Lower lobe of right lung (tissue), 2 donors: ENCODE measurements at regions not wholly inside any gene's neighbourhood (a gene's known extent, or its start where the extent isn't known, plus 50 kb on each side); places are given as distances from the start of the nearest gene placed in this dataset.

Experiments used
- ATAC-seq, 2 donors: fragments of 200-7000 bp; cut with Tn5 transposase; one replicate each; pipeline ENCODE4 v1.9.1; 2020 to 2022; ENCODE audit warnings: mild to moderate bottlenecking in 2 of 2, moderate library complexity in 2 of 2
- DNase-seq: peaks from one replicate; pipeline ENCODE4 v3.0.0-alpha.2; 2020
- H3K27ac ChIP-seq: fragments of 200-600 bp; one replicate; pipeline ENCODE4 v1.8.0; 2022
- H3K27me3 ChIP-seq: fragments of 200-600 bp; one replicate; pipeline ENCODE4 v1.8.0; 2022; ENCODE audit warnings: low read depth
- H3K36me3 ChIP-seq: fragments of 200-600 bp; one replicate; pipeline ENCODE4 v1.8.0; 2022; ENCODE audit warnings: mild to moderate bottlenecking
- H3K4me1 ChIP-seq: fragments of 200-600 bp; one replicate; pipeline ENCODE4 v1.8.0; 2022
- H3K4me3 ChIP-seq: fragments of 200-600 bp; one replicate; pipeline ENCODE4 v1.8.0; 2022; ENCODE audit warnings: mild to moderate bottlenecking
- H3K9me3 ChIP-seq: fragments of 200-600 bp; one replicate; pipeline ENCODE4 v1.8.0; 2022
- intact Hi-C: fragments of 100-400 bp; cut with DNase I; formaldehyde crosslinking; loops from one replicate; pipeline ENCODE4 v1.11.0; 2022
- TF ChIP-seq, protein P1 (sequence below): fragments of 200-600 bp; IDR thresholded peaks from one replicate; pipeline ENCODE4 v1.8.0; 2022; ENCODE audit warnings: antibody characterized with exemption, mild to moderate bottlenecking
- donor health status: DM: no; HTN: yes; CAD: no; lungs with severe emphysema.

DNA sequence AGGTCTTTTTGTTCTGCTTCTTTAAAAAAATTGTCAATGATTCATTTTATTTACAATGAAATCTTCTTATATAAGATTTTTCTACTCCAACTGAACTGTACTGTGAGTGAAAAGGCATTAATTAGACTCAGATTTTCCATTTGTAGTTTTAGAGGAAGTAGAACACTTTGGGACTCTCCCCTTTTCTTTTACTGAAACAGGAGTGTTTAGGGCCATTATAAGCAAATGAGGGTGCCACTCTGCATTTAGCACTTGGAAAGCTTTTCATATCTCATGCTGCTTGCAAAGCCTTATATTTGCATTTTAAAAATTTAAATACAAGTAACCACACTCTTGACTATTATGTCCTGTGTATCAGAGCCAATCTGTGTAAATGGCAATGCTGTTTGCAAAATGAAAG lies 584.3 kb downstream of the KLHL13 start:
- Histone ChIP-seq H3K4me1 (no peaks in the 10 kb centered on the region), H3K27me3 (no peaks in the 10 kb centered on the region), H3K9me3 (no peaks in the 10 kb centered on the region), H3K36me3 (no peaks in the 10 kb centered on the region), H3K4me3 (no peak overlapping the region), H3K27ac (no peak overlapping the region)
- intact Hi-C loops, result no loop called here
- DNase-seq, result no peak
- TF ChIP-seq, protein P1, sequence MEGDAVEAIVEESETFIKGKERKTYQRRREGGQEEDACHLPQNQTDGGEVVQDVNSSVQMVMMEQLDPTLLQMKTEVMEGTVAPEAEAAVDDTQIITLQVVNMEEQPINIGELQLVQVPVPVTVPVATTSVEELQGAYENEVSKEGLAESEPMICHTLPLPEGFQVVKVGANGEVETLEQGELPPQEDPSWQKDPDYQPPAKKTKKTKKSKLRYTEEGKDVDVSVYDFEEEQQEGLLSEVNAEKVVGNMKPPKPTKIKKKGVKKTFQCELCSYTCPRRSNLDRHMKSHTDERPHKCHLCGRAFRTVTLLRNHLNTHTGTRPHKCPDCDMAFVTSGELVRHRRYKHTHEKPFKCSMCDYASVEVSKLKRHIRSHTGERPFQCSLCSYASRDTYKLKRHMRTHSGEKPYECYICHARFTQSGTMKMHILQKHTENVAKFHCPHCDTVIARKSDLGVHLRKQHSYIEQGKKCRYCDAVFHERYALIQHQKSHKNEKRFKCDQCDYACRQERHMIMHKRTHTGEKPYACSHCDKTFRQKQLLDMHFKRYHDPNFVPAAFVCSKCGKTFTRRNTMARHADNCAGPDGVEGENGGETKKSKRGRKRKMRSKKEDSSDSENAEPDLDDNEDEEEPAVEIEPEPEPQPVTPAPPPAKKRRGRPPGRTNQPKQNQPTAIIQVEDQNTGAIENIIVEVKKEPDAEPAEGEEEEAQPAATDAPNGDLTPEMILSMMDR, result no peak
- ATAC-seq, result no peak

DNA sequence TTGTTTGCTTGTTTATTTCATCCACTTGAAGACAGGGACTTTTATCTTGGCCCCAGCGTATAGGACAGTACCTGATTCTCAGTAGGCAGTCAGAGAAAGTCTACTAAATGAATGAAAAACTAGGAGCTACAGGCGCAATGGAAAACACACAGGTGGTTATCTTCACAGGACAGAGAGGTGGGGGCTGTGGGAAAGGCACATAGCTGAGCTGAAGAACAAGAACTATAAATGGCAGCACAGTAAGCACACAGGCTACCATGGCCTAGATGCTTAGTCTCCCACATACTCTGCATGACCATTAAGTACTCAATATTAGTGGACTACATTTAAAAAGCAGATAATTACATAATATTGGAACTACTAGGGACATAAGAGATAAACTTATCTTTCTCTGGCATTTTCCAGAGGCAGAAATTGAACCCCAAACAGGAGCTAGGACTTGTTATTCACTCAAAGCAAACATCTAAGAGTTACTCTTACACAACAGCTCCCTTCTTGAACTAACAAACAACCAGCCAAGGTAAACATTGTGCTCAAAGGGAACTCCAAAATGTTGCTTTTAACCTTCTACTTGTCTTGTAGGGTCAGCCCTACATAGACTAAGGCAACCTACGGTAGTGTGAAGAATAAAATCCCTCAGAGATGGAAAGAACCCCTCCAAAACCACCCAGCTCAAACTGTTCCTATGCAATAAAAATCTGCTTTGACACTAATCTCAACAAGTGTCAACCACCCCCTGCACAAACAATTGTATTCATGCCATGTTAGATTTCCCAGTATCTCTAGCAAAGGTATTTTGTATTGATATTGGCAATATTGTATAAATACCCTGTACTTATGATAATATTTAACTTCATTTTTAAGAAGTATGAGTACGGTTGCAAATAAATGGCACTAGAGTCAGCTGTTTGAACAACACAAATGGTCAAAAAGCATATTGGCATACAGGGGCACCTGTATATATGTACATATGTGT lies 593.6 kb downstream of the KLHL13 start:
- TF ChIP-seq, protein P1, result no peak
- H3K36me3 ChIP-seq, result no peaks in the 10 kb centered on the region
- DNase-seq (no peak), ATAC-seq (peak in 1 of 2 donors; percentile 24)
- no peak overlapping the region for H3K27ac ChIP-seq
- no peaks in the 10 kb centered on the region for H3K9me3 ChIP-seq
- no peak overlapping the region for H3K4me3 ChIP-seq
- no peaks in the 10 kb centered on the region for H3K4me1 ChIP-seq
- no peaks in the 10 kb centered on the region for H3K27me3 ChIP-seq
- intact Hi-C loops, result no loop called here

DNA sequence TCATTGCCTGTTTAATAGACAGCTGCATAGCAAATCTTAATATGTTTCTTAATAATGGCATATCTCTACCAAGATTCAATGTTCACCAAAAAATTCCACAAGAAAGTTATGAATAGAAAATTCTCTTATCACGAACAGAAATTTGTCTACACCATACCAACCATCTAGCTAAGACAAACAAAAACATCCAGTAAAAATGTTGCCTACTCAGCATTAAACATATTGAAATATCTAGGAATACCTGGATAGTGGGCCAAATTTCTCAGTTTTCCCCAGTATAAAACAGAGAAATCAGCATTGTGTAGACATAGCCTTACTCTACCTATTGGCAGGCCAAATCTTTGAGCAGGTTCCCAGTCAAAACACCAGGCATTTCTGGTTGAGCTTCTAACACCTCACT lies 598.6 kb downstream of the KLHL13 start:
- DNase-seq (no peak), ATAC-seq (no peak)
- no peaks in the 10 kb centered on the region for H3K4me1 ChIP-seq
- H3K9me3 ChIP-seq, result no peaks in the 10 kb centered on the region
- TF ChIP-seq, protein P1, result no peak
- H3K27ac ChIP-seq, result no peak overlapping the region
- no peaks in the 10 kb centered on the region for H3K27me3 ChIP-seq
- no peak overlapping the region for H3K4me3 ChIP-seq
- intact Hi-C loops, result no loop called here
- no peaks in the 10 kb centered on the region for H3K36me3 ChIP-seq

DNA sequence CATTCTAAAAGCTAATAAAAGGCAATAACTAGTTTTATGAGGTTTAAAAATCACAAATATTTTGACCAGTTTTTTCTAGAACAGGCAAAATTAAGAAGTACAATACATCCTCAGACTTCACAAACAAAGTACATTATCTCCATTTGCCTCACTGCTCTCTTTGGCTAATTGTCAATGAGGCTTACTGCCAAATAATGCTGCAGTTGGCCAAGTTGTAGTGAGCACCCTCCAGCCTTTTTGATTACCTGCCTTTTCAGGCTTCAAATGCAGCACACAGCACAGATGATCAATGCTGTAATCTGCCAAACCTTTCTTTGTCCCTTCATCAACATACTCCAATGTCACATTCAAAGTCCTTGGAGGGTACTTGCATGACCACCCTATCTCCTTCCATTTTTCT lies 605.2 kb downstream of the KLHL13 start:
- no peaks in the 10 kb centered on the region for H3K4me1 ChIP-seq
- intact Hi-C loops, result no loop called here
- H3K27ac ChIP-seq, result no peak overlapping the region
- TF ChIP-seq, protein P1, result no peak
- DNase-seq (no peak), ATAC-seq (no peak)
- no peaks in the 10 kb centered on the region for H3K27me3 ChIP-seq
- no peak overlapping the region for H3K4me3 ChIP-seq
- H3K9me3 ChIP-seq, result no peaks in the 10 kb centered on the region
- no peaks in the 10 kb centered on the region for H3K36me3 ChIP-seq

DNA sequence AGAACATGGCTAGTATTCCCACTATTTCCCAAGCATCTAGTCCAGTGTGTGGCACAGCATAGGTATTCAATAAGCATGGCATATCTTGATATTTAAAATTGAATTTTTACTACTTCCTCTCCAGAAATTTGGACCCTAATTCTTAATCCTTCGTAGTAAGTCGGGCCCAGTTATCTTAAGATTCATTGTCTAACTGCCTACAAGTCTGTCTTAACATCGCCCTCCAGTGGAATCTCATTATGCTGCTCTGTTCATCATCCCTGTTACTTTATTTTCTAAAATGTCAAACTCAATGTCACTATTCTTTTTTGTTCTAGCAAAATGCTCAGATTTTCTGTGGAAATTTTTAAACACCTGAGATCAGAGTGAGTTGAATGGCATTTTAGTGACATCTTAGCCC lies 606.2 kb downstream of the KLHL13 start:
- TF ChIP-seq, protein P1, result no peak
- intact Hi-C loops, result no loop called here
- no peaks in the 10 kb centered on the region for H3K9me3 ChIP-seq
- no peaks in the 10 kb centered on the region for H3K4me1 ChIP-seq
- no peak for DNase-seq
- H3K27ac ChIP-seq, result no peak overlapping the region
- no peaks in the 10 kb centered on the region for H3K27me3 ChIP-seq
- no peak for ATAC-seq
- H3K36me3 ChIP-seq, result no peaks in the 10 kb centered on the region
- H3K4me3 ChIP-seq, result no peak overlapping the region
